GM23338 (cell line): ENCODE measurements at regions not wholly inside any gene's neighbourhood (a gene's known extent, or its start where the extent isn't known, plus 50 kb on each side); places are given as distances from the start of the nearest gene placed in this dataset.

Source experiments
- ATAC-seq: fragments of 200-7000 bp; cut with Tn5 transposase; 3 replicates; pipeline ENCODE4 v1.9.1; 2020
- DNase-seq: peaks from one replicate; pipeline ENCODE4 v3.0.0-alpha.2; 2015; ENCODE audit warnings: low spot score
- H2AFZ ChIP-seq: fragments of 200-600 bp; sonication (generic); 2 replicates; pipeline ENCODE4 v1.8.0; 2016; ENCODE audit warnings: antibody characterized with exemption, mild to moderate bottlenecking, moderate library complexity
- H3F3A ChIP-seq: fragments of 200-600 bp; sonication (generic); replicated peaks from 2 replicates; pipeline ENCODE4 v1.8.0; 2017; ENCODE audit warnings: antibody characterized with exemption, mixed run types, low read depth
- H3K27ac ChIP-seq: fragments of 200-600 bp; sonication (generic); 2 replicates; pipeline ENCODE4 v1.6.1; 2016; ENCODE audit warnings: low read depth
- H3K27me3 ChIP-seq: fragments of 200-600 bp; sonication (generic); 2 replicates; pipeline ENCODE4 v1.8.0; 2016; ENCODE audit warnings: mild to moderate bottlenecking, mixed run types, moderate library complexity; ENCODE audit not compliant: insufficient read depth
- H3K36me3 ChIP-seq: fragments of 200-600 bp; sonication (generic); 2 replicates; pipeline ENCODE4 v1.8.0; 2016; ENCODE audit warnings: mild to moderate bottlenecking; ENCODE audit not compliant: insufficient read depth
- H3K4me1 ChIP-seq: fragments of 200-600 bp; sonication (generic); 2 replicates; pipeline ENCODE4 v1.8.0; 2016; ENCODE audit warnings: mild to moderate bottlenecking, moderate library complexity; ENCODE audit not compliant: insufficient read depth
- H3K4me2 ChIP-seq: fragments of 200-600 bp; sonication (generic); 2 replicates; pipeline ENCODE4 v1.7.1; 2017; ENCODE audit warnings: mixed run types
- H3K4me3 ChIP-seq: fragments of 200-600 bp; sonication (generic); 2 replicates; pipeline ENCODE4 v1.6.1; 2016; ENCODE audit warnings: mixed run types
- H3K79me2 ChIP-seq: fragments of 200-600 bp; sonication (generic); replicated peaks from 2 replicates; pipeline ENCODE4 v1.8.0; 2017; ENCODE audit warnings: mild to moderate bottlenecking; ENCODE audit not compliant: insufficient read depth
- H3K9me2 ChIP-seq: fragments of 200-600 bp; sonication (generic); 2 replicates; pipeline ENCODE4 v1.8.0; 2017; ENCODE audit not compliant: insufficient read depth
- H4K20me1 ChIP-seq: fragments of 200-600 bp; sonication (generic); replicated peaks from 2 replicates; pipeline ENCODE4 v1.8.0; 2017; ENCODE audit warnings: mild to moderate bottlenecking; ENCODE audit not compliant: insufficient read depth
- H3K27ac Mint-ChIP-seq: 2 replicates; pipeline ENCODE4 v1.8.0; 2020; ENCODE audit warnings: inconsistent platforms, mild to moderate bottlenecking, moderate library complexity, mixed read lengths
- H3K27me3 Mint-ChIP-seq: 3 replicates; pipeline ENCODE4 v1.8.0; 2022; ENCODE audit warnings: low read depth, mild to moderate bottlenecking, moderate library complexity, mixed read lengths, inconsistent platforms; ENCODE audit not compliant: insufficient read depth, poor library complexity
- H3K36me3 Mint-ChIP-seq: 3 replicates; pipeline ENCODE4 v1.8.0; 2021; ENCODE audit warnings: low read depth, mild to moderate bottlenecking, inconsistent platforms, moderate library complexity, mixed read lengths
- H3K4me1 Mint-ChIP-seq: 3 replicates; pipeline ENCODE4 v1.8.0; 2020; ENCODE audit warnings: mild to moderate bottlenecking, inconsistent platforms, mixed read lengths
- H3K4me3 Mint-ChIP-seq: 3 replicates; pipeline ENCODE4 v1.8.0; 2021; ENCODE audit warnings: moderate library complexity, mild to moderate bottlenecking, inconsistent platforms, mixed read lengths
- H3K9me3 Mint-ChIP-seq: 3 replicates; pipeline ENCODE4 v1.8.0; 2020; ENCODE audit warnings: moderate library complexity, mild to moderate bottlenecking, inconsistent platforms, mixed read lengths
- CREB1 ChIP-seq: fragments of 250-450 bp; sonication (Bioruptor Pico); IDR thresholded peaks from 2 replicates; pipeline ENCODE4 v1.5.0; 2020; ENCODE audit warnings: low read depth, mild to moderate bottlenecking, moderate library complexity
- EZH2 ChIP-seq: fragments of 200-600 bp; sonication (generic); IDR thresholded peaks from one replicate; pipeline ENCODE4 v1.8.0; 2017; ENCODE audit warnings: antibody characterized with exemption, mild to moderate bottlenecking, low read depth; ENCODE audit not compliant: unreplicated experiment
- EZH2phosphoT487 ChIP-seq: fragments of 200-600 bp; sonication (generic); IDR thresholded peaks from one replicate; pipeline ENCODE4 v1.8.1; 2018; ENCODE audit warnings: antibody characterized with exemption; ENCODE audit not compliant: unreplicated experiment
- JUNB ChIP-seq: IDR thresholded peaks from one replicate; pipeline ENCODE4 v1.6.1; 2016; ENCODE audit warnings: antibody characterized with exemption; ENCODE audit not compliant: unreplicated experiment
- NANOG ChIP-seq: IDR thresholded peaks from 2 replicates; pipeline ENCODE4 v1.6.1; 2016; ENCODE audit warnings: antibody characterized with exemption, borderline replicate concordance
- POLR2AphosphoS5 ChIP-seq: IDR thresholded peaks from 2 replicates; pipeline ENCODE4 v1.6.1; 2016; ENCODE audit warnings: antibody characterized with exemption, low read depth
- ZNF114 ChIP-seq: fragments of 250-450 bp; sonication (Bioruptor Pico); IDR thresholded peaks from 2 replicates; pipeline ENCODE4 v1.5.0; 2020; ENCODE audit warnings: mild to moderate bottlenecking, moderate library complexity
- ZNF331 ChIP-seq: fragments of 250-450 bp; sonication (Bioruptor Pico); IDR thresholded peaks from 2 replicates; pipeline ENCODE4 v1.5.0; 2020; ENCODE audit warnings: low read depth, mild to moderate bottlenecking, moderate library complexity
- TF ChIP-seq, protein P1 (sequence below): fragments of 250-450 bp; sonication (Bioruptor Pico); IDR thresholded peaks from 2 replicates; pipeline ENCODE4 v1.5.0; 2020; ENCODE audit warnings: mild to moderate bottlenecking, moderate library complexity
- TF ChIP-seq, protein P2 (sequence below), 2 experiments: fragments of 200-600 bp in 1 of 2; sonication (generic) in 1 of 2; conservative IDR thresholded peaks; 2 replicates each; pipeline versions ENCODE4 v1.5.1 to v1.6.1; 2016 to 2017; ENCODE audit warnings: antibody characterized with exemption in 2 of 2, low read depth in 2 of 2, mild to moderate bottlenecking in 2 of 2, moderate library complexity in 1 of 2
- TF ChIP-seq, protein P3 (sequence below): IDR thresholded peaks from 2 replicates; pipeline ENCODE4 v1.6.1; 2016; ENCODE audit warnings: antibody characterized with exemption

DNA sequence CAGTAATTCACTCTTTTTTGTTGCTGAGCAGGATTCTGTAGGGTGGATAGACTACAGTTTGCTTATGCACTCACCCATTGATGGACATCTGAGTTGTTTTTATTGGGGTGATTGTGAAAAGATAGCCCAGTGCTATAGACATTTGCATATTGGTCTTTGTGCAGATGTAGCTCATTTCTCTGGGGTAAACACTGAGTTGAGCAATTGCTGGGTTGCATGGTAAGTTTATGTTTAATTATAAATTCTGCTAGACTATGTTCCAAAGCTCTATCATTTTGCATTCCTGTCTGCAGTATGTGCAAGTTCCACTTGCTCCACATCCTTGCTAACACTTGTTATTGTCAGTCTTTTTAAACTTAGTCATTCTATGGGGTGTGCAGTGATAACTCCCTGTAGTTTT lies 65.4 kb upstream of the RFLNA start (continued):
- TF ChIP-seq, protein P1, sequence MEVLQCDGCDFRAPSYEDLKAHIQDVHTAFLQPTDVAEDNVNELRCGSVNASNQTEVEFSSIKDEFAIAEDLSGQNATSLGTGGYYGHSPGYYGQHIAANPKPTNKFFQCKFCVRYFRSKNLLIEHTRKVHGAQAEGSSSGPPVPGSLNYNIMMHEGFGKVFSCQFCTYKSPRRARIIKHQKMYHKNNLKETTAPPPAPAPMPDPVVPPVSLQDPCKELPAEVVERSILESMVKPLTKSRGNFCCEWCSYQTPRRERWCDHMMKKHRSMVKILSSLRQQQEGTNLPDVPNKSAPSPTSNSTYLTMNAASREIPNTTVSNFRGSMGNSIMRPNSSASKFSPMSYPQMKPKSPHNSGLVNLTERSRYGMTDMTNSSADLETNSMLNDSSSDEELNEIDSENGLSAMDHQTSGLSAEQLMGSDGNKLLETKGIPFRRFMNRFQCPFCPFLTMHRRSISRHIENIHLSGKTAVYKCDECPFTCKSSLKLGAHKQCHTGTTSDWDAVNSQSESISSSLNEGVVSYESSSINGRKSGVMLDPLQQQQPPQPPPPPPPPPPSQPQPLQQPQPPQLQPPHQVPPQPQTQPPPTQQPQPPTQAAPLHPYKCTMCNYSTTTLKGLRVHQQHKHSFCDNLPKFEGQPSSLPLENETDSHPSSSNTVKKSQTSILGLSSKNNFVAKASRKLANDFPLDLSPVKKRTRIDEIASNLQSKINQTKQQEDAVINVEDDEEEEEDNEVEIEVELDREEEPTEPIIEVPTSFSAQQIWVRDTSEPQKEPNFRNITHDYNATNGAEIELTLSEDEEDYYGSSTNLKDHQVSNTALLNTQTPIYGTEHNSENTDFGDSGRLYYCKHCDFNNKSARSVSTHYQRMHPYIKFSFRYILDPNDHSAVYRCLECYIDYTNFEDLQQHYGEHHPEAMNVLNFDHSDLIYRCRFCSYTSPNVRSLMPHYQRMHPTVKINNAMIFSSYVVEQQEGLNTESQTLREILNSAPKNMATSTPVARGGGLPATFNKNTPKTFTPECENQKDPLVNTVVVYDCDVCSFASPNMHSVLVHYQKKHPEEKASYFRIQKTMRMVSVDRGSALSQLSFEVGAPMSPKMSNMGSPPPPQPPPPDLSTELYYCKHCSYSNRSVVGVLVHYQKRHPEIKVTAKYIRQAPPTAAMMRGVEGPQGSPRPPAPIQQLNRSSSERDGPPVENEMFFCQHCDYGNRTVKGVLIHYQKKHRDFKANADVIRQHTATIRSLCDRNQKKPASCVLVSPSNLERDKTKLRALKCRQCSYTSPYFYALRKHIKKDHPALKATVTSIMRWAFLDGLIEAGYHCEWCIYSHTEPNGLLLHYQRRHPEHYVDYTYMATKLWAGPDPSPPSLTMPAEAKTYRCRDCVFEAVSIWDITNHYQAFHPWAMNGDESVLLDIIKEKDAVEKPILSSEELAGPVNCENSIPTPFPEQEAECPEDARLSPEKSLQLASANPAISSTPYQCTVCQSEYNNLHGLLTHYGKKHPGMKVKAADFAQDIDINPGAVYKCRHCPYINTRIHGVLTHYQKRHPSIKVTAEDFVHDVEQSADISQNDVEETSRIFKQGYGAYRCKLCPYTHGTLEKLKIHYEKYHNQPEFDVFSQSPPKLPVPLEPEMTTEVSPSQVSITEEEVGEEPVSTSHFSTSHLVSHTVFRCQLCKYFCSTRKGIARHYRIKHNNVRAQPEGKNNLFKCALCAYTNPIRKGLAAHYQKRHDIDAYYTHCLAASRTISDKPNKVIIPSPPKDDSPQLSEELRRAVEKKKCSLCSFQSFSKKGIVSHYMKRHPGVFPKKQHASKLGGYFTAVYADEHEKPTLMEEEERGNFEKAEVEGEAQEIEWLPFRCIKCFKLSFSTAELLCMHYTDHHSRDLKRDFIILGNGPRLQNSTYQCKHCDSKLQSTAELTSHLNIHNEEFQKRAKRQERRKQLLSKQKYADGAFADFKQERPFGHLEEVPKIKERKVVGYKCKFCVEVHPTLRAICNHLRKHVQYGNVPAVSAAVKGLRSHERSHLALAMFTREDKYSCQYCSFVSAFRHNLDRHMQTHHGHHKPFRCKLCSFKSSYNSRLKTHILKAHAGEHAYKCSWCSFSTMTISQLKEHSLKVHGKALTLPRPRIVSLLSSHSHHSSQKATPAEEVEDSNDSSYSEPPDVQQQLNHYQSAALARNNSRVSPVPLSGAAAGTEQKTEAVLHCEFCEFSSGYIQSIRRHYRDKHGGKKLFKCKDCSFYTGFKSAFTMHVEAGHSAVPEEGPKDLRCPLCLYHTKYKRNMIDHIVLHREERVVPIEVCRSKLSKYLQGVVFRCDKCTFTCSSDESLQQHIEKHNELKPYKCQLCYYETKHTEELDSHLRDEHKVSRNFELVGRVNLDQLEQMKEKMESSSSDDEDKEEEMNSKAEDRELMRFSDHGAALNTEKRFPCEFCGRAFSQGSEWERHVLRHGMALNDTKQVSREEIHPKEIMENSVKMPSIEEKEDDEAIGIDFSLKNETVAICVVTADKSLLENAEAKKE (CRISPR knock-in tag) = no peak
- TF ChIP-seq ZNF114 (CRISPR knock-in tag) (no peak), EZH2 (no peak), JUNB (no peak), ZNF331 (CRISPR knock-in tag) (no peak), EZH2phosphoT487 (no peak), CREB1 (no peak)

DNA sequence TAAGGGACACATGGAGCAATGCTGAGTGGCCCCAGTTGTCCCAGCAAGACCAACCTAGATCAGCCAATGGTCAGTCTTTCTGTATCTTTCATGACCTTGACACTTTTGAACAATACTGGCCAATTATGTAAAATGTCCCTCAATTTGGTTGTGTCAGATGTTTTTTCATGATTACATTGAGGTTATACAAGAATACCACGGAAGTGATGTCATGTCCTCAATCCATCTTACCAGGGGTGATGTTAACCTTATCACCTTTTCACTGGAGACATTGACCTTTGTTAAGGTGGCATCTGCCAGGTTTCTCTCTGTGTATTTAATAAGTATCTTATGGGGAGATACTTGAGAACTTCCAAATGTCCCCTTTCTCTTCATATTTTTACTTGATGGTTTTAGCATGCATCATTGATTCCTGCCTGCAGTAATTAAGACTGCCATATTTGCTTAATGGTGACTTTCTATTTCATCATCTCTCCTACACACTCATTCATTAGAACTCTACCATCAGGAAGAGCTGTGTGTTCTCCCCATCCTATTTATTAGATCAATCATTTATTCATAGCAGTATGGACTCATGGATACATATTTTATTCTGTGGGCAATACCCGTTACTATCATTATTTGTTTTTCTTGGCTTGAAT lies 64.7 kb upstream of the RFLNA start:
- Mint-ChIP-seq H3K27me3 (peaks cover 5% of the 10 kb centered on the region), H3K4me1 (no peaks in the 10 kb centered on the region), H3K27ac (no peak overlapping the region), H3K4me3 (no peak overlapping the region), H3K9me3 (peaks cover 23% of the 10 kb centered on the region), H3K36me3 (peaks cover 15% of the 10 kb centered on the region)
- no peak overlapping the region for H3K4me2 ChIP-seq
- no peaks in the 10 kb centered on the region for H4K20me1 ChIP-seq
- H3K79me2 ChIP-seq = no peaks in the 10 kb centered on the region
- DNase-seq = no peak
- TF ChIP-seq JUNB (no peak), NANOG (no peak), POLR2AphosphoS5 (no peak), EZH2phosphoT487 (no peak)
- TF ChIP-seq, protein P2, sequence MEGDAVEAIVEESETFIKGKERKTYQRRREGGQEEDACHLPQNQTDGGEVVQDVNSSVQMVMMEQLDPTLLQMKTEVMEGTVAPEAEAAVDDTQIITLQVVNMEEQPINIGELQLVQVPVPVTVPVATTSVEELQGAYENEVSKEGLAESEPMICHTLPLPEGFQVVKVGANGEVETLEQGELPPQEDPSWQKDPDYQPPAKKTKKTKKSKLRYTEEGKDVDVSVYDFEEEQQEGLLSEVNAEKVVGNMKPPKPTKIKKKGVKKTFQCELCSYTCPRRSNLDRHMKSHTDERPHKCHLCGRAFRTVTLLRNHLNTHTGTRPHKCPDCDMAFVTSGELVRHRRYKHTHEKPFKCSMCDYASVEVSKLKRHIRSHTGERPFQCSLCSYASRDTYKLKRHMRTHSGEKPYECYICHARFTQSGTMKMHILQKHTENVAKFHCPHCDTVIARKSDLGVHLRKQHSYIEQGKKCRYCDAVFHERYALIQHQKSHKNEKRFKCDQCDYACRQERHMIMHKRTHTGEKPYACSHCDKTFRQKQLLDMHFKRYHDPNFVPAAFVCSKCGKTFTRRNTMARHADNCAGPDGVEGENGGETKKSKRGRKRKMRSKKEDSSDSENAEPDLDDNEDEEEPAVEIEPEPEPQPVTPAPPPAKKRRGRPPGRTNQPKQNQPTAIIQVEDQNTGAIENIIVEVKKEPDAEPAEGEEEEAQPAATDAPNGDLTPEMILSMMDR (conservative IDR thresholded peaks at IDR 0.05; ENCODE audit: low read depth in 2 of 2) = no peak
- TF ChIP-seq, protein P3, sequence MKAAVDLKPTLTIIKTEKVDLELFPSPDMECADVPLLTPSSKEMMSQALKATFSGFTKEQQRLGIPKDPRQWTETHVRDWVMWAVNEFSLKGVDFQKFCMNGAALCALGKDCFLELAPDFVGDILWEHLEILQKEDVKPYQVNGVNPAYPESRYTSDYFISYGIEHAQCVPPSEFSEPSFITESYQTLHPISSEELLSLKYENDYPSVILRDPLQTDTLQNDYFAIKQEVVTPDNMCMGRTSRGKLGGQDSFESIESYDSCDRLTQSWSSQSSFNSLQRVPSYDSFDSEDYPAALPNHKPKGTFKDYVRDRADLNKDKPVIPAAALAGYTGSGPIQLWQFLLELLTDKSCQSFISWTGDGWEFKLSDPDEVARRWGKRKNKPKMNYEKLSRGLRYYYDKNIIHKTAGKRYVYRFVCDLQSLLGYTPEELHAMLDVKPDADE = no peak
- no peak overlapping the region for H2AFZ ChIP-seq
- H3K27ac ChIP-seq = no peak overlapping the region
- no peak overlapping the region for H3K4me3 ChIP-seq
- no peaks in the 10 kb centered on the region for H3K36me3 ChIP-seq
- no peaks in the 10 kb centered on the region for H3K4me1 ChIP-seq
- H3K9me2 ChIP-seq = peaks cover 3% of the 10 kb centered on the region
- no peaks in the 10 kb centered on the region for H3F3A ChIP-seq
- no peaks in the 10 kb centered on the region for H3K27me3 ChIP-seq
- no peak for ATAC-seq
